ENCODE measurements at regions not wholly inside any gene's neighbourhood (a gene's known extent, or its start where the extent isn't known, plus 50 kb on each side); places are given as distances from the start of the nearest gene placed in this dataset.

DNA sequence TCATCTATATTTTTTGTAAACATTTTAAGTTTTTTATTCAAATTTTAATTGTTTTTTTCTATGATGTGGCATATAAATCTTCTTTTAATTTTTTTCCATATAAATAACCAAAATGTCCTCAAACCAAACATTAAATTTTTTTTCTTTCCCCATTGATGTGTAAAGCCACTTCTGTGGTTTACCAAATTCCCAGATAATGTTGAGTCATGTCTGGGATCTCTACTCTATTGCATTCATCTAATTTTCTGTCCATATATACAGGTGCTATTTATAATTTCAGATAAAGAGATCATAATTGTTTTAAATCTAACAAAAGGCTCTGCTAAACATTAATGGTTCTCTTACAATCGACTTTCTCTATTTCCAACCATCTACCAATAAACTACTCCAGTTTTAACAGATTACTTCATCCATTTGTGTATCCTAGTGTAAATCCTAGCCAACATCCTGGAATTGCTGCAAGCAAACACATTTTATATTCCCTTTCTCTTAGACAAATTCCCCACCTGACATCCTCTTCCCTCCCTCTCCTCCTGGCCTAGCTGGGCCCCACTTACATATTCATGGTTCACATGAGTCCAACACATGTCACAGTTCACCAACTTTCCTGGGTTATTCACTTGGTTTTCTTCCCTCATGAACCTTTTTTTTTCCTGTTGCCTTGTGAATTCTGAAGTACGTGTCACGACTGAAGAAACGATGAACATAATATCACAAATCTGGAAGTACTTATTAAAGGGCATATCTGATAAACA is 368.0 kb upstream of the AGTR1 start:
- Histone ChIP-seq H3K27me3 (no peaks in the 10 kb centered on the region), H3K4me1 (no peaks in the 10 kb centered on the region), H3K36me3 (no peaks in the 10 kb centered on the region), H3K27ac (no peak overlapping the region), H3K4me3 (no peak overlapping the region), H3K9me3 (no peaks in the 10 kb centered on the region)
- intact Hi-C loops (cut with DNase I): no loop called here
- TF ChIP-seq POLR2A (IDR thresholded peaks at IDR 0.05): no peak
- TF ChIP-seq, protein P1, sequence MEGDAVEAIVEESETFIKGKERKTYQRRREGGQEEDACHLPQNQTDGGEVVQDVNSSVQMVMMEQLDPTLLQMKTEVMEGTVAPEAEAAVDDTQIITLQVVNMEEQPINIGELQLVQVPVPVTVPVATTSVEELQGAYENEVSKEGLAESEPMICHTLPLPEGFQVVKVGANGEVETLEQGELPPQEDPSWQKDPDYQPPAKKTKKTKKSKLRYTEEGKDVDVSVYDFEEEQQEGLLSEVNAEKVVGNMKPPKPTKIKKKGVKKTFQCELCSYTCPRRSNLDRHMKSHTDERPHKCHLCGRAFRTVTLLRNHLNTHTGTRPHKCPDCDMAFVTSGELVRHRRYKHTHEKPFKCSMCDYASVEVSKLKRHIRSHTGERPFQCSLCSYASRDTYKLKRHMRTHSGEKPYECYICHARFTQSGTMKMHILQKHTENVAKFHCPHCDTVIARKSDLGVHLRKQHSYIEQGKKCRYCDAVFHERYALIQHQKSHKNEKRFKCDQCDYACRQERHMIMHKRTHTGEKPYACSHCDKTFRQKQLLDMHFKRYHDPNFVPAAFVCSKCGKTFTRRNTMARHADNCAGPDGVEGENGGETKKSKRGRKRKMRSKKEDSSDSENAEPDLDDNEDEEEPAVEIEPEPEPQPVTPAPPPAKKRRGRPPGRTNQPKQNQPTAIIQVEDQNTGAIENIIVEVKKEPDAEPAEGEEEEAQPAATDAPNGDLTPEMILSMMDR (IDR thresholded peaks at IDR 0.05): no peak
- 67 to 68% methylated on average over 4 of the region's 4 CpGs for WGBS, 2 donors
- no peak for DNase-seq

DNA sequence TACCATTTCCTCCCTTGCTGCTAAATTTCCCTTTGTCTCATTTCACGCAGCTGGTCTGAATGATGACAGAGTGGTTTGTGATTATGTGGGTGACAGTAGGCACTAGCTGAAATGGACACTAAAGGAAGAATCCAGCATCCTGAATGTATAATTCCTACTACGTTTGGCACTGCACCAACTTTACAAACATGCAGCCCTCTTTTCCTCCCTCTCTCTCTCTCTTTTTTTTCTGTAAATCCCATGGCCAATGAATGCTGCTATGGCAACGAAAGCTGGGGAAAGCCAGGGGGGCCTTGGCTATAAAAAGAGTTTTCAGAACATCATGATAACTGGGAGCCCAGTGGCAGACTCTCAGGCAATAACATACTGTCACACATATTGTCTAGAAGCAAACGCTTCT is 367.2 kb upstream of the AGTR1 start:
- no peak for DNase-seq
- 40 to 47% methylated on average over 4 of the region's 4 CpGs for WGBS, 2 donors
- no peaks in the 10 kb centered on the region for H3K27me3 ChIP-seq
- intact Hi-C loops (cut with DNase I): no loop called here
- no peaks in the 10 kb centered on the region for H3K9me3 ChIP-seq
- no peak overlapping the region for H3K4me3 ChIP-seq
- H3K4me1 ChIP-seq: no peaks in the 10 kb centered on the region
- H3K27ac ChIP-seq: no peak overlapping the region
- no peak for TF ChIP-seq POLR2A (IDR thresholded peaks at IDR 0.05)
- TF ChIP-seq, protein P1 (IDR thresholded peaks at IDR 0.05): no peak
- H3K36me3 ChIP-seq: no peaks in the 10 kb centered on the region

DNA sequence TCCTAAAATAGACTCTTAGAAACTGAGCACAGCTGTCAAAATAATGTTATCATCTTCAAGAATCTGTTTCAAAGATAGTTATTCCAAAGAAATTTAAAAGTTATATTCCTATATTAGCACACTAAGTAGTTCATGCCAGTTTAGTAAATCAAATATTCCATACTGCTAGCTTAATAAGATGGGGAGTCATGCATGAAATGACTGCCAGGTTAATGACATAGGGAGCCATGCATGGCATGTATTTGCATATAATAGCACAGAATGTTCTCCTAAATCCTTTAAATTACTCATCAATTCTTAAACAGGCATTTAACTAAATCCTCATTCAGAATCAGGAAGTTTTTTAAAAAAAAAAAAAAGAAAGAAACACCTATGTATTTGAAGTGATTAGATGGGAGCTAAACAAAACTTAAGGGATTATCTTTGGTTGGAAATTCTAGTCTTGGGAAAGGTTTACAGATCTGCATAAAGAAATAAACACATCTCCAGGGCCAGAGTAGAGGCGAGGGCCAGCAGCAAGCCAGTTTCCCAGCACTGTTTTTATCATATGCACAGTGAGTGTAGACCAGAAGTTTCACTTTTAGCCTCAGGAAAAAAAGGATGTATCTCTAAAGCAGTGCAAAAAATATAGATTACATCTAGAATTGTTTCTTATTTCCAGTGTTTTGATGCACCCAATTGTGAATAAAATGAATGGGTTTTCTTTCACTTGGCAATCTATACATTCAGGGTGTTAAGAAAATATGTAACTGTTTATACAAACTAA is 366.4 kb upstream of the AGTR1 start:
- TF ChIP-seq, protein P1 (IDR thresholded peaks at IDR 0.05): no peak
- no peak for TF ChIP-seq POLR2A (IDR thresholded peaks at IDR 0.05)

DNA sequence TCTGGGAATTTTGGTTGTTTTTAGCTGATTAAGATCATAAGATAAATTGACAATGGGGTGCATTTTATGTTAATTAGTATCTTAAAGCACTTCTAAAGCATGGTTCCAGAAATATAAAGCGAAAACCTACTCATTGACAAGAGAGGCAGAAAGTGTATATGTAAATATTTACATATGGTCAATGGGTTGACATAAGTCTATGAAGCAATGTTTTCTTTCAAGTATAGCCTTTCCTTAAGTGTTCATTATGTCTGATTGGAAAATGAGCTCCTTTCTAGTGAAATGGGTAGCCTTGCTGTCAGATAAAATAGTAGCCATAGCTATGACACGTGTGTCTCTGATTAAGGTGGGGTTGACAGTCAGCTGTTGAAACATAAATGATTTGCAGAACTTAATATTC is 365.2 kb upstream of the AGTR1 start:
- TF ChIP-seq, protein P1 (IDR thresholded peaks at IDR 0.05): no peak
- no peak for TF ChIP-seq POLR2A (IDR thresholded peaks at IDR 0.05)
- Histone ChIP-seq H3K4me1 (no peaks in the 10 kb centered on the region), H3K36me3 (no peaks in the 10 kb centered on the region), H3K27me3 (no peaks in the 10 kb centered on the region), H3K27ac (no peak overlapping the region), H3K4me3 (no peak overlapping the region), H3K9me3 (no peaks in the 10 kb centered on the region)
- 57 to 68% methylated on average over 2 of the region's 2 CpGs for WGBS, 2 donors
- no peak for DNase-seq
- intact Hi-C loops (cut with DNase I): no loop called here

More for the DNA sequence above, 366.4 kb upstream of the AGTR1 start:
- Histone ChIP-seq H3K4me3 (no peak overlapping the region), H3K9me3 (no peaks in the 10 kb centered on the region), H3K27me3 (no peaks in the 10 kb centered on the region), H3K36me3 (no peaks in the 10 kb centered on the region), H3K27ac (no peak overlapping the region), H3K4me1 (no peaks in the 10 kb centered on the region)
- WGBS, 2 donors: 27 to 32% methylated on average over 1 of the region's 1 CpG
- no peak for DNase-seq
- intact Hi-C loops (cut with DNase I): no loop called here

DNA sequence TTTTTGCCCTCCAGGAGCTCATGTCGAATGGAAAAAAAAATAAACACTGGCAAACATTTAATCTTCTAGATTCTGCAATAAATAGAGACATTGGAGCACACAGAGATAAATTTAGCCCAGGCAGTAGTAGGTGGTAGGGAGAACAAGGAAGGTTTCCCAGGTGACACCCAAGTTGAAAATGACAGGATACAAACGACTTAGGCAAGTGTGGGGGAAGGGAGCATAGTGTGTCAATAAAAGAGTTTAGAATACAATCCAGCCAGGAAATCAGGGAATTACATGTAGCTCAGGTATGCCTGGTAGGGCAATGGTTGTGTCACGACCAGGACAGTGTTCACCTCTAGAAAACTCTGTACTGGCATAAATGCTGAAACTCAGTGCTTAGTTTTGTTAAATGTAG is 364.6 kb upstream of the AGTR1 start:
- no peak for TF ChIP-seq POLR2A (IDR thresholded peaks at IDR 0.05)
- TF ChIP-seq, protein P1 (IDR thresholded peaks at IDR 0.05): no peak
- no peaks in the 10 kb centered on the region for H3K36me3 ChIP-seq
- WGBS, 2 donors: 25 to 35% methylated on average over 3 of the region's 3 CpGs
- no peak for DNase-seq
- intact Hi-C loops (cut with DNase I): no loop called here
- no peak overlapping the region for H3K4me3 ChIP-seq
- no peaks in the 10 kb centered on the region for H3K4me1 ChIP-seq
- H3K27ac ChIP-seq: no peak overlapping the region
- no peaks in the 10 kb centered on the region for H3K9me3 ChIP-seq
- no peaks in the 10 kb centered on the region for H3K27me3 ChIP-seq

Measured in esophagus squamous epithelium (tissue), 5 donors.